IMR-90 (cell line): ENCODE measurements at regions not wholly inside any gene's neighbourhood (a gene's known extent, or its start where the extent isn't known, plus 50 kb on each side); places are given as distances from the start of the nearest gene placed in this dataset.

ENCODE experiments used
- ATAC-seq: fragments of 200-7000 bp; cut with Tn5 transposase; 2 replicates; pipeline ENCODE4 v1.9.1; 2020; ENCODE audit warnings: low read depth, mild to moderate bottlenecking, moderate library complexity
- BruUV-seq: library from RNA; stranded (reverse); fragments of 400-500 nt; replicated peaks from 2 replicates; lab custom pipeline; 2021; lab: Mats Ljungman, UMichigan
- CTCF ChIA-PET: fragments of 300-600 bp; formaldehyde crosslinking; extraction: SDS; loops from one replicate; lab custom pipeline; 2021; ENCODE audit warnings: antibody characterized with exemption; lab: Yijun Ruan, JAX
- POLR2A ChIA-PET: fragments of 300-600 bp; sonication (Branson Sonifier 250); formaldehyde crosslinking; loops from one replicate; lab custom pipeline; 2022; ENCODE audit warnings: antibody characterized with exemption; ENCODE audit not compliant: unreplicated experiment; lab: Charles Lee
- DNase-seq: peaks from one replicate; pipeline ENCODE4 v3.0.0; 2013
- H2AFZ ChIP-seq: replicated peaks from 2 replicates; pipeline ENCODE3; 2013; ENCODE audit warnings: low read length, mild to moderate bottlenecking; ENCODE audit not compliant: poor library complexity
- H2AK5ac ChIP-seq: 2 replicates; pipeline ENCODE4 v1.6.1; 2013; ENCODE audit warnings: low read depth, low read length, inconsistent platforms
- H2AK9ac ChIP-seq: replicated peaks from 2 replicates; pipeline ENCODE3; 2013; ENCODE audit warnings: mild to moderate bottlenecking, low read depth, low read length, moderate library complexity; ENCODE audit not compliant: poor library complexity
- H2BK120ac ChIP-seq: 2 replicates; pipeline ENCODE4 v1.6.1; 2013; ENCODE audit warnings: low read depth, low read length, inconsistent platforms
- H2BK15ac ChIP-seq: 3 replicates; pipeline ENCODE4 v1.6.1; 2013; ENCODE audit warnings: low read depth, low read length, inconsistent platforms
- H2BK20ac ChIP-seq: 2 replicates; pipeline ENCODE4 v1.6.1; 2013; ENCODE audit warnings: low read depth, mild to moderate bottlenecking, inconsistent platforms, low read length, moderate library complexity
- H2BK5ac ChIP-seq: 2 replicates; pipeline ENCODE4 v1.6.1; 2013; ENCODE audit warnings: mild to moderate bottlenecking, low read depth, low read length, inconsistent platforms; ENCODE audit not compliant: poor library complexity, severe bottlenecking
- H3K14ac ChIP-seq: replicated peaks from 2 replicates; pipeline ENCODE4 v1.6.1; 2013; ENCODE audit warnings: low read depth, low read length, inconsistent platforms
- H3K18ac ChIP-seq: 2 replicates; pipeline ENCODE4 v1.6.1; 2013; ENCODE audit warnings: low read depth, low read length, control low read depth
- H3K23ac ChIP-seq: 2 replicates; pipeline ENCODE4 v1.6.1; 2013; ENCODE audit warnings: low read depth, low read length, inconsistent platforms
- H3K27ac ChIP-seq: 2 replicates; pipeline ENCODE4 v1.5.1; 2013; ENCODE audit warnings: mild to moderate bottlenecking, control low read depth, low read length; ENCODE audit not compliant: insufficient read depth
- H3K27me3 ChIP-seq: 2 replicates; pipeline ENCODE4 v1.6.1; 2013; ENCODE audit warnings: low read length; ENCODE audit not compliant: control insufficient read depth, insufficient read depth
- H3K36me3 ChIP-seq: 2 replicates; pipeline ENCODE4 v1.6.1; 2013; ENCODE audit warnings: low read length, mixed read lengths; ENCODE audit not compliant: control insufficient read depth, insufficient read depth
- H3K4ac ChIP-seq: 2 replicates; pipeline ENCODE4 v1.6.1; 2013; ENCODE audit warnings: low read depth, low read length, inconsistent platforms
- H3K4me1 ChIP-seq: 2 replicates; pipeline ENCODE4 v1.6.1; 2013; ENCODE audit warnings: low read length, mixed read lengths; ENCODE audit not compliant: control insufficient read depth, insufficient read depth
- H3K4me2 ChIP-seq: 2 replicates; pipeline ENCODE4 v1.6.1; 2013; ENCODE audit warnings: low read depth, mild to moderate bottlenecking, control low read depth, low read length, moderate library complexity
- H3K4me3 ChIP-seq: 2 replicates; pipeline ENCODE4 v1.5.1; 2013; ENCODE audit warnings: low read depth, mild to moderate bottlenecking, control low read depth, low read length, moderate library complexity; ENCODE audit not compliant: insufficient read depth
- H3K56ac ChIP-seq: 2 replicates; pipeline ENCODE4 v1.6.1; 2013; ENCODE audit warnings: low read length, inconsistent platforms; ENCODE audit not compliant: insufficient read depth; ENCODE audit errors: extremely low read depth
- H3K79me1 ChIP-seq, 2 experiments: 2 replicates each; pipeline ENCODE4 v1.6.1; 2013; ENCODE audit warnings: low read length in 2 of 2, inconsistent platforms in 1 of 2, low read depth in 1 of 2
- H3K9ac ChIP-seq: 2 replicates; pipeline ENCODE4 v1.6.1; 2013; ENCODE audit warnings: low read depth, low read length, control low read depth
- H3K9me1 ChIP-seq: 2 replicates; pipeline ENCODE4 v1.6.1; 2013; ENCODE audit warnings: low read length, inconsistent platforms; ENCODE audit not compliant: insufficient read depth
- H3K9me3 ChIP-seq: 2 replicates; pipeline ENCODE4 v1.6.1; 2013; ENCODE audit warnings: low read length; ENCODE audit not compliant: control insufficient read depth, insufficient read depth
- H4K20me1 ChIP-seq: 2 replicates; pipeline ENCODE4 v1.6.1; 2013; ENCODE audit warnings: low read length, inconsistent platforms; ENCODE audit not compliant: insufficient read depth
- H4K5ac ChIP-seq: 2 replicates; pipeline ENCODE4 v1.6.1; 2013; ENCODE audit warnings: mild to moderate bottlenecking, low read depth, low read length, control low read depth
- H4K8ac ChIP-seq, 2 experiments: 2 replicates each; pipeline ENCODE4 v1.6.1; 2013; ENCODE audit warnings: low read depth in 2 of 2, low read length in 2 of 2, control low read depth in 1 of 2, inconsistent platforms in 1 of 2
- H4K91ac ChIP-seq: 2 replicates; pipeline ENCODE4 v1.6.1; 2013; ENCODE audit warnings: low read depth, low read length, inconsistent platforms; ENCODE audit not compliant: insufficient read depth
- ELK1 ChIP-seq: fragments of 150-350 bp; IDR thresholded peaks from 2 replicates; pipeline ENCODE4 v1.6.1; 2016; ENCODE audit warnings: low read depth, mild to moderate bottlenecking, low read length, moderate library complexity, borderline replicate concordance
- MAZ ChIP-seq: IDR thresholded peaks from 2 replicates; pipeline ENCODE4 v1.6.1; 2012; ENCODE audit warnings: low read depth, mild to moderate bottlenecking, low read length, improper control_type of control experiment, moderate library complexity, borderline replicate concordance
- RFX5 ChIP-seq: IDR thresholded peaks from 2 replicates; pipeline ENCODE4 v1.8.0; 2012; ENCODE audit warnings: low read depth, mild to moderate bottlenecking, low read length, moderate library complexity
- USF2 ChIP-seq: fragments of 150-350 bp; IDR thresholded peaks from 2 replicates; pipeline ENCODE4 v1.6.1; 2017; ENCODE audit warnings: mild to moderate bottlenecking, antibody characterized with exemption, low read length, low read depth
- WGBS, 2 experiments: methylation state at CpG; one replicate each; pipeline versions ENCODE4 v1.1.5 to v1.1.7; 2013; ENCODE audit warnings: missing lambda C conversion rate in 2 of 2; ENCODE audit not compliant: insufficient read length in 1 of 2; ENCODE audit errors: extremely low coverage in 2 of 2; 5-methylcytosine and 5-hydroxymethylcytosine counted together
- dilution Hi-C: fragments of 300-500 bp; cut with HindIII; formaldehyde crosslinking; loops from one replicate; pipeline ENCODE4 v1.14.3; 2018; ENCODE audit warnings: low sequenced_read_pairs; ENCODE audit not compliant: unreplicated experiment
- in situ Hi-C: fragments of 300-500 bp; cut with MboI; formaldehyde crosslinking; loops from 3 replicates; pipeline ENCODE4 v1.14.3; 2019; ENCODE audit warnings: low sequenced_read_pairs, inconsistent platforms, mixed read lengths
- intact Hi-C: fragments of 100-400 bp; cut with micrococcal nuclease; formaldehyde crosslinking; loops from 2 replicates; pipeline ENCODE4 v1.10.0; 2022

- H3K4me2 ChIP-seq: no peak overlapping the region
- H3K27ac ChIP-seq: no peak overlapping the region
- H4K91ac ChIP-seq: no peak overlapping the region
- no peak overlapping the region for H3K56ac ChIP-seq
- no peaks in the 10 kb centered on the region for H3K79me1 ChIP-seq
- DNase-seq (no peak), ATAC-seq (peak; percentile 27; the same call in 1 of the 2 replicates)
- H3K4ac ChIP-seq: no peak overlapping the region
- in situ Hi-C loops: no loop called here
- no peak overlapping the region for H3K4me3 ChIP-seq
- no peak overlapping the region for H2BK5ac ChIP-seq
- no peak overlapping the region for H3K18ac ChIP-seq
- TF ChIP-seq ELK1: no peak
- TF ChIP-seq MAZ: no peak
- TF ChIP-seq RFX5: no peak
- TF ChIP-seq USF2: no peak
- H4K8ac ChIP-seq: no peak overlapping the region
- dilution Hi-C loops: no loop called here
- no peak overlapping the region for H2BK120ac ChIP-seq
- no peak overlapping the region for H2BK20ac ChIP-seq
- ChIA-PET POLR2A (no interaction called here), CTCF (interaction anchor here (1.2 kb wide), 1 partner anchor 131 kb away, joined by 6 read pairs; no protein-coding TSS in a partner anchor)
- no peak overlapping the region for H3K9ac ChIP-seq
- no peaks in the 10 kb centered on the region for H3K4me1 ChIP-seq
- no peaks in the 10 kb centered on the region for H3K36me3 ChIP-seq
- no peaks in the 10 kb centered on the region for H3K9me3 ChIP-seq
- no peak overlapping the region for H2AK9ac ChIP-seq
- no peak overlapping the region for H3K14ac ChIP-seq
- 19% methylated on average over 10 of the region's 19 CpGs; no CpG with 5 or more reads in 1 of the 2 experiments for WGBS, 2 experiments
- no peak overlapping the region for H2BK15ac ChIP-seq
- no peaks in the 10 kb centered on the region for H3K9me1 ChIP-seq
- intact Hi-C loops: no loop called here
- H2AK5ac ChIP-seq: no peak overlapping the region
- no peak overlapping the region for H4K5ac ChIP-seq
- H4K20me1 ChIP-seq: no peaks in the 10 kb centered on the region
- H3K23ac ChIP-seq: no peak overlapping the region
- no peak overlapping the region for H2AFZ ChIP-seq
- H3K27me3 ChIP-seq: peaks cover 5% of the 10 kb centered on the region; the same call in 1 of the 2 replicates
- no TSS peak for BruUV-seq
Observed at GRCh38 chr15:83379579-83379959, 67.6 kb upstream of the SH3GL3 start.
